ENCODE measurements at regions not wholly inside any gene's neighbourhood (a gene's known extent, or its start where the extent isn't known, plus 50 kb on each side); places are given as distances from the start of the nearest gene placed in this dataset.

- TF ChIP-seq ZNF274 (IDR thresholded peaks at IDR 0.05; ENCODE audit: low read length) (no peak), ZNF274 (tag by site-specific recombination; IDR thresholded peaks at IDR 0.05; ENCODE audit: borderline replicate concordance) (no peak), CTCF (tag by site-specific recombination; IDR thresholded peaks at IDR 0.05) (no peak), ZNF677 (tag by site-specific recombination; IDR thresholded peaks at IDR 0.05) (no peak), TSHZ1 (tag by site-specific recombination; IDR thresholded peaks at IDR 0.05; ENCODE audit: borderline replicate concordance) (no peak)
These were observed 54.2 kb upstream of the NT5C1B start for GRCh38 chr2:18643326-18644114.

All from HEK293 (cell line).